ENCODE measurements at regions not wholly inside any gene's neighbourhood (a gene's known extent, or its start where the extent isn't known, plus 50 kb on each side); places are given as distances from the start of the nearest gene placed in this dataset.

GRCh38 chr13:58463841-58464240 lies 832.3 kb downstream of the PCDH17 start:
- TF ChIP-seq POLR2A (IDR thresholded peaks at IDR 0.05; ENCODE audit: low read depth, low read length), result no peak
- no peak for TF ChIP-seq TAF1 (IDR thresholded peaks at IDR 0.05; ENCODE audit: borderline replicate concordance, low read depth, low read length)
- TF ChIP-seq POLR2AphosphoS5 (IDR thresholded peaks at IDR 0.05; ENCODE audit: low read depth, low read length), result no peak

All from GM12892 (cell line).